DMS153 treated with DMSO at 0.1 percent for 48 hours (cell line): ENCODE measurements at regions not wholly inside any gene's neighbourhood (a gene's known extent, or its start where the extent isn't known, plus 50 kb on each side); places are given as distances from the start of the nearest gene placed in this dataset.

Source experiments
- DNase-seq: peaks from one replicate; lab custom pipeline; 2025; ENCODE audit not compliant: unreplicated experiment; lab: John Stamatoyannopoulos, UW

- DNase-seq, result no peak
Observed at GRCh38 chr2:64825831-64826491, 163.2 kb upstream of the SLC1A4 start.

- no peak for DNase-seq
Observed at GRCh38 chr2:64826703-64827102, 162.5 kb upstream of the SLC1A4 start.

- DNase-seq, result no peak
Observed at GRCh38 chr2:64828261-64828660, 160.9 kb upstream of the SLC1A4 start.

GRCh38 chr2:64829525-64829924 is 159.7 kb upstream of the SLC1A4 start:
- no peak for DNase-seq

- DNase-seq, result peak; percentile 8
Observed at GRCh38 chr2:64831134-64831976, 157.8 kb upstream of the SLC1A4 start.

GRCh38 chr2:64831977-64832328 is 157.2 kb upstream of the SLC1A4 start:
- no peak for DNase-seq

- no peak for DNase-seq
Observed at GRCh38 chr2:64832936-64833335, 156.3 kb upstream of the SLC1A4 start.

- no peak for DNase-seq
Observed at GRCh38 chr2:64836566-64836965, 152.6 kb upstream of the SLC1A4 start.

- DNase-seq, result no peak
Observed at GRCh38 chr2:64837116-64837731, 152.0 kb upstream of the SLC1A4 start.

GRCh38 chr2:64837925-64838641 is 151.1 kb upstream of the SLC1A4 start:
- DNase-seq, result no peak

- DNase-seq, result no peak
Observed at GRCh38 chr2:64838817-64839216, 150.4 kb upstream of the SLC1A4 start.

GRCh38 chr2:64839844-64840243 is 149.4 kb upstream of the SLC1A4 start:
- no peak for DNase-seq

- no peak for DNase-seq
Observed at GRCh38 chr2:64840426-64840881, 148.7 kb upstream of the SLC1A4 start.

- no peak for DNase-seq
Observed at GRCh38 chr2:64841461-64841860, 147.7 kb upstream of the SLC1A4 start.

GRCh38 chr2:64842030-64842429 is 147.2 kb upstream of the SLC1A4 start:
- no peak for DNase-seq

GRCh38 chr2:64844087-64844486 is 145.1 kb upstream of the SLC1A4 start:
- no peak for DNase-seq

- no peak for DNase-seq
Observed at GRCh38 chr2:64845273-64845905, 143.8 kb upstream of the SLC1A4 start.

- no peak for DNase-seq
Observed at GRCh38 chr2:64846177-64846576, 143.0 kb upstream of the SLC1A4 start.

GRCh38 chr2:64847930-64848329 is 141.3 kb upstream of the SLC1A4 start:
- no peak for DNase-seq

- DNase-seq, result no peak
Observed at GRCh38 chr2:64848363-64848762, 140.8 kb upstream of the SLC1A4 start.

- DNase-seq, result no peak
Observed at GRCh38 chr2:64848945-64849344, 140.3 kb upstream of the SLC1A4 start.
